GM10266 (cell line): ENCODE measurements at regions not wholly inside any gene's neighbourhood (a gene's known extent, or its start where the extent isn't known, plus 50 kb on each side); places are given as distances from the start of the nearest gene placed in this dataset.

Experiments used
- DNase-seq: peaks from one replicate; pipeline ENCODE4 v3.0.0; 2012; ENCODE audit errors: extremely low spot score
- CTCF ChIP-seq: IDR thresholded peaks from 2 replicates; pipeline ENCODE4 v1.5.1; 2012; ENCODE audit warnings: mild to moderate bottlenecking, low read depth; ENCODE audit not compliant: control insufficient read depth, insufficient read depth; ENCODE audit errors: missing control alignments

- no peak for DNase-seq
- TF ChIP-seq CTCF: no peak
Measured at GRCh38 chr17:33976831-33977230, 278.3 kb upstream of the CCL2 start.

- DNase-seq: no peak
- no peak for TF ChIP-seq CTCF
Measured at GRCh38 chr17:33977729-33978514, 277.2 kb upstream of the CCL2 start.

- TF ChIP-seq CTCF: no peak
Measured at GRCh38 chr17:33978889-33979288, 276.2 kb upstream of the CCL2 start.

GRCh38 chr17:33980193-33980592, 274.9 kb upstream of the CCL2 start:
- TF ChIP-seq CTCF: no peak
- no peak for DNase-seq

More at GRCh38 chr17:33978889-33979288, 276.2 kb upstream of the CCL2 start:
- DNase-seq: no peak

GRCh38 chr17:33981711-33982601, 273.1 kb upstream of the CCL2 start:
- DNase-seq: no peak
- no peak for TF ChIP-seq CTCF

GRCh38 chr17:33982909-33983308, 272.2 kb upstream of the CCL2 start:
- no peak for TF ChIP-seq CTCF

More at GRCh38 chr17:33982909-33983308, 272.2 kb upstream of the CCL2 start:
- no peak for DNase-seq
